ENCODE measurements at regions not wholly inside any gene's neighbourhood (a gene's known extent, or its start where the extent isn't known, plus 50 kb on each side); places are given as distances from the start of the nearest gene placed in this dataset.

- TF ChIP-seq CTCF (IDR thresholded peaks at IDR 0.05; ENCODE audit: borderline replicate concordance, insufficient read depth, low read depth, low read length), result no peak
- H3K4me3 ChIP-seq (ENCODE audit: low read depth, low read length), result no peak overlapping the region
Observed at GRCh38 chr4:173680278-173680677, 150.2 kb upstream of the HAND2 start.

- no peak for TF ChIP-seq CTCF (IDR thresholded peaks at IDR 0.05; ENCODE audit: borderline replicate concordance, insufficient read depth, low read depth, low read length)
- H3K4me3 ChIP-seq (ENCODE audit: low read depth, low read length), result no peak overlapping the region
Observed at GRCh38 chr4:173675446-173675845, 145.4 kb upstream of the HAND2 start.

- no peak for TF ChIP-seq CTCF (IDR thresholded peaks at IDR 0.05; ENCODE audit: borderline replicate concordance, insufficient read depth, low read depth, low read length)
- H3K4me3 ChIP-seq (ENCODE audit: low read depth, low read length), result no peak overlapping the region
Observed at GRCh38 chr4:173669460-173670179, 139.6 kb upstream of the HAND2 start.

- TF ChIP-seq CTCF (IDR thresholded peaks at IDR 0.05; ENCODE audit: borderline replicate concordance, insufficient read depth, low read depth, low read length), result no peak
Observed at GRCh38 chr4:173661001-173661400, 131.0 kb upstream of the HAND2 start.

GRCh38 chr4:173656898-173657297 lies 126.9 kb upstream of the HAND2 start:
- H3K4me3 ChIP-seq (ENCODE audit: low read depth, low read length), result no peak overlapping the region
- TF ChIP-seq CTCF (IDR thresholded peaks at IDR 0.05; ENCODE audit: borderline replicate concordance, insufficient read depth, low read depth, low read length), result no peak

More at GRCh38 chr4:173661001-173661400, 131.0 kb upstream of the HAND2 start:
- no peak overlapping the region for H3K4me3 ChIP-seq (ENCODE audit: low read depth, low read length)

- no peak overlapping the region for H3K4me3 ChIP-seq (ENCODE audit: low read depth, low read length)
- no peak for TF ChIP-seq CTCF (IDR thresholded peaks at IDR 0.05; ENCODE audit: borderline replicate concordance, insufficient read depth, low read depth, low read length)
Observed at GRCh38 chr4:173652283-173652931, 122.4 kb upstream of the HAND2 start.
